Right kidney (tissue), 1 donor: ENCODE measurements at regions not wholly inside any gene's neighbourhood (a gene's known extent, or its start where the extent isn't known, plus 50 kb on each side); places are given as distances from the start of the nearest gene placed in this dataset.

Experiments used
- DNase-seq: peaks from one replicate; pipeline ENCODE4 v3.0.0-alpha.2; 2016

DNA sequence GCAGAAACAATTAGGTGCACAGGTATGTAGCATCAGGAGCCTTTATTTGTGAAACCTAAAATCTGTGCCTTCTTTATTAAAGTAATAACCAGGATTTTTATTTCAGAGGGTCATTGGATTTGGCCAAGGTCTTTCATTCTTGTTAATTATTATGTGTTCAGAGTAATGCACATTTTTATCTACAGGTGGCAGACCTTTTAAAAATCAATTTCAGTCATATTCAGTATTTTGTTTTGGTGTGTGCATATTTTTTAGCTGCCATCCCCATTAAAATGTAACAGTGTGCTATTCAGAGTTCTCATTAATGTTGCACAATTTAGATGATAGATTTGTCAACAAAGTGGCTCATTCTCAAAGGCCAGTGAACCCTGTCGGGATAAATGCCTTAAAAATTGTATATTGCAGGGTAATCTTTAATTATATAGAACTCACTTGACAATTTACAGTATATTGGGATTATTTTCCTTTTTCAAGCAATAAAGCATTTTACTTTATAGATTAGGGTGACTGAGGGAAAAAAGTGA, 319.3 kb upstream of the SOX5 start:
- no peak for DNase-seq

DNA sequence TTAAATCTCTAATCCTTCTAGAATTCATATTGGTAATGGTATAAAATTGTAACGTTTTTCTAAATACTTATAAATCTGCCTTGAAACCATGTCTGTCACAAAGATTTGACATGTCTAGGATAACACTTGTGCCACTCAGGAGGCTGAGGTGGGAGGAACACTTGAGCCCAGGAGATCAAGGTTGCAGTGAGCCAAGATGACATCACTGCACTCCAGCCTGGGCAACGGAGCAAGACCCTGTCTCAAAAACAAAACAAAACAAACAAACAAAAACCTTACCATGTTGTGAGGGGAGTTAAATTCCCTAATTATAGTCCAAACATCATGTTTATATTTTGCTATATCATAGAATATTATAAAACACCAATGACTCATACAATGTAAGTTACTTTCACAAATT, 317.5 kb upstream of the SOX5 start:
- no peak for DNase-seq

DNA sequence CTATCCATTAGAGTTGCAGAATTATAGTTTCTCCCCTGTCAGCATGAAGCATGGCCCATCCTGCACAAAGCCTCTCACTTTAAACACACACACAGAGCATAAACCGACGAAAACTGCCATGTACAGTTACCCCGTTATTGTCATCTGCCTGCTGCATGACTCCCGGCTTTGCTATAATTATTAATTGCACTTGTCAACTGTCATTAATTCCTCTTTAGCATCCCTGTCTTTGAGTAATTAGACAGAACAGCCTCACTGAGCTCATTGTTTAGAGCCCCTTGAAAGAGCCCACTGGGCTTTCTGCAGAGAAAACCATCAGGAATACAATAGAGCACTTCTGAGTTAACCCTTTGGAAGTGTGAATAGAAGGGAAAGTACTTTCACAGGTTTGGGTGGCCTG, 307.2 kb upstream of the SOX5 start:
- no peak for DNase-seq

DNA sequence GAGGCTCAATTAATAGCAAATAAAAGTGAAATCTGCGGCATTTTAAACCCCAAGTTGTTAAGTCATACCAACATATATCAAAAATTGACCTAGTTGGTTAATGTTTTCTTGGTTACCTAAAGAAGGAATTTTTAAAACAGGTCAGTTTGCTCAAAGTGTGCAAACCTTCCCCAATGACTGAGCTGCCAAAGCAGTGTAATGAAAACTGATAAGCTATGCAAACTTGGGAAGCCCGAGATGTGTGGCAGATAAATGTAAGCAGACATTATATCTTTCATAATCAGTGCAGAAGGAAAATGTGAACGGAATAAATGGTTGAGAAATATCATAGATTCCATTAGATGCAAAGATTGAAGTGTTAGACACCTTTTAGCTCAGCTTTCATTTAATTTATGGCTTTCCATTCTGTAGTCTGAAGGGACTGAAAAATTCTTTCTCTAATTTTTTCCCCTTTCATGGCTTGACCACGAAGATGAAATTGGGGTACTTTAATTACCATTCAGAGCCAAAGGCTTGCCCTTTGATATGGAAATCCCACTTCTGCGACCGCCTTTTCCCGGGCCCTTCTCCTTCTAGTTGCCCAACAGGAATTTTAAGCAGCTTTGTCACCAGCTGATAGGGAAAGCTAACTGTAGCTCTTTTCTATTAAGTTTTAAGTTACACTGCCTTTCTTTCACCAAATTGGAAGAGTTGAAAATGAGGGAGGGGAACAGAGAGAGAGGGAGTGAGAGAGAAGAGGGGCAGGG, 306.6 kb upstream of the SOX5 start:
- DNase-seq = no peak

DNA sequence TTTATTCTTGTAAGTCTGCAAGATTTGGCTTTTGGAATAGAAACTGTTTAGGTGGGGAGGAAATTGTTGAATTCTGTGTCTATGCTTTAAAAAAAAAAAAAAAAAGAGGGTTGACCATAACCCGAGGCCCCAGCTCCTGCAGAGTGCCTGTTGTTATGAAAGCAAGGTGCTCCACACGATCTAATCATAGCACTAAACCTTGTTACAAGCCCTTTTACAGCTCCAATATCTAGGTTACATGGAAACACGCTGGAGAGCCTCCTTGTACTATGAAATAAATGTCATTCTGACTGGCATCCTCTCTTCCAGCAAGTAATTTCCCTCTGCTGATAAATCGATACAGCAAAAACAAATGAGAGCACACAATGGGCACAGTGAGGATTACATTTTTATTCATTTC, 303.1 kb upstream of the SOX5 start:
- DNase-seq = no peak

DNA sequence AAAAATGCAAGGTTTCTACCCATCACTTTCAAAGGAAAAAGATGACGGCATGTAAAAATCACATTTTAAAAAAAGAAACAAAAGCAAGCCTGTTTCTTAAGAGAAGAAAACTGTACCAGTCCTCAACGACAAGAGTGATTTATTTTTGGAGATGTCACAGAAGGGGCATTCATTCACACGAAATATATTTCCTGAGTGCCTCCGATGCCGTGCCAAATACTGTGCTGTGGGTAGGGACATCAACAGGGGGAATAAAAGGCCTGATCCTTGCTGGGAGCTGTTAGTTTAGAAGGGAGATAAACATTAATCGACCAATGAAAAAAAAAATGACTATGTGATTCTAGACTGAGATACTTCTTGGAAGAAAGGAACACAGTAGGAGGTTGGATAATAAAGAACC, 297.5 kb upstream of the SOX5 start:
- no peak for DNase-seq

DNA sequence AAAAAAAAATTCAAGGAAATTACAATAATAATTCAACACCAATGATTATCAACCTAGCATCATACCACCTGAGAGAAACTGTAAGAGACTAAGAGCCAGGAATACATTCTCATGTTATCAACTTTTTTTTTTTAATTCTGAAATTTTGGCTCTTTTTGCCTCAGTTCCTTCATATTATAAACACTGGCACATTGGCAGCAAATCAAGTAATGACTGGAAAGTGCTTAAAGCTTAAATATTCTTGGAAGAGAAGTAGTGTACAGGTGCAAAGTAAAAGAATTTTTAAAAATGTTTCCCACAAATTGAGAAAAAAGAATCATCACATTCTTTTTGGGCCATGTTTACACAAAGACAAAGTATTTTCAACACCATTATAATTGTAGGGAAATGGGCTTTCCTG, 296.9 kb upstream of the SOX5 start:
- DNase-seq = no peak

DNA sequence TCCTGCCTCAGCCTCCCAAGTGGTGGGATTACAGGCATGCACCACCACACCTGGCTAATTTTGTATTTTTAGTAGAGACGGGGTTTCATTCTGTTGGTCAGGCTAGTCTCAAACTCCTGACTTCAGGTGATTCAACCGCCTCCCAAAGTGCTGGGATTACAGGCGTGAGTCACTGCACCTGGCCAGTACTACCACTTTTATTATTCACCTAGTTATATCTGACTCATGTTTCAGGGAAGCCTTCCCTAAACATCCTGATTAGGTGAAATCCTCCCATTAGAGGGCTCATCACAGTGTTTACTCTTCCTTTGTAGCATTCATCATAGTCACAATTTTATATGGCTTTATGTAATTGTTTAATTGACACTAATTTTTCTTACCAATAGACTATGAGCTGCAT, 295.3 kb upstream of the SOX5 start:
- no peak for DNase-seq

DNA sequence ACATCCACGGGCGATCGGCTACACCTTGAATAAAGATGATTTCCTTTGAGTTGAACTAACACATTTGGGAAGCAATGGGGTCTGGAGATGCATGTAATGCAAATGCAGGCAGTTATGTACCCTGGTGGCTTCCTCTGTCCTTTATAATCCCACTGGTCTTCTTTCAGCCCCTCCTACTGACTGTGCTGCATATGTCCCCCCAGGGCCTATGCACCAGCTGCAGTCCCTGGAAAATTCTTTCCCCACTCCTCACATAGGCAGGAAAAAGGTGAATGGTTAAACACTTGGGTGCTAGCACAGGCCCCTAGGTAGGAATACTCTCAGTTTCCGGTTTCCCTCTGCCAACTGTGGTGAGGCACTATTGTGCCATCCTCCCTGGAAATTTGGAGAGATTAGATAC, 294.8 kb upstream of the SOX5 start:
- no peak for DNase-seq

DNA sequence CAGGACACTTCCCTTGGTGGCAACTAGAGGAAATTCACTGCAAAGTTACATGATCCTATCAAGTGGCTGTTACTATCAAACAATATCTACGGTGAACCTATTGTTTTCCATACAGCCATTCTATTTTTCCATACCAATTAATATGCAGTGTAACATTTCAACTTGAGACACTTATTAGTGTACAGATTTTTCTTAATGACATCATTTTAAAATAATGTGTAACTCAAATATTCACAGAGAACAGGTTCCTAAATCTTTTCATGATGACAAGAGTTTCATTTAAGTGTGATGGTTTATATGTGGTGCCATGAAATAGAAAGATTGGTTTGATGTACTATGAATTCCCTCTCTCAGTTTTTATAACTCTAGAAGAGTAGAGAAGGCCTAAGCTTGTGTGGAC, 291.2 kb upstream of the SOX5 start:
- no peak for DNase-seq

DNA sequence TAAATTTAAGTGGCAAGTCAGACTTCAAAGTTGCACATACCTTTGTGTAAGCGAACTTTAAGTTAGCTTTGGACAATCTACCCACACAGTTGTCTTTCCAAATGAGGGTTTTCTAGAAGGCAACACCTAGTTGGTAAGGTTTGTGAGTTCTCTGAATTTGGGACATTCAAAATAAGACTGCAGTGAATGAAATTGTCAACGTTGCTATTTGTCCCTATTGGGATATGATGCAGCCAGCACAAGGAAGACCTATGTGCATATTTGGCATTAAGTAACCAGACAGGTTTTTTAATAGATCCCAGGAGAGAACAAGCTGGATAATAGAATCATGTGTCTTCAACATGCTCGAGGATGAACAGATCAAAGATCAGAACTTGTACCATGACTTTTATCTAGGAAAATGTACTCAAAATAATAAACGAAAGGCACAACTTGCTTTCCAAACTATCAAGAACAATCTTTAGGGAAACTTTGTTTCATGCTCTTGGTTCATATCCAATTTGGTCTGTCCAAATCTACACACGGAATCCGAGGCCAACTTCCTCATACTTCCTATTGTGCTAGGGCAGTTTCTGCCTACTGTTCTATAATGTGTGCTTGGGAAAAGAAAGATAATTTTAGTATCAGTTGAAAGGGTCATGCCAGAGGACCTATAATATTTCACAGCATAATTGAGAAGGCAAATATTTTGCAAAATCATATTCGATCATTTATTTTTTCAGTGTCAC, 284.2 kb upstream of the SOX5 start:
- DNase-seq = no peak

DNA sequence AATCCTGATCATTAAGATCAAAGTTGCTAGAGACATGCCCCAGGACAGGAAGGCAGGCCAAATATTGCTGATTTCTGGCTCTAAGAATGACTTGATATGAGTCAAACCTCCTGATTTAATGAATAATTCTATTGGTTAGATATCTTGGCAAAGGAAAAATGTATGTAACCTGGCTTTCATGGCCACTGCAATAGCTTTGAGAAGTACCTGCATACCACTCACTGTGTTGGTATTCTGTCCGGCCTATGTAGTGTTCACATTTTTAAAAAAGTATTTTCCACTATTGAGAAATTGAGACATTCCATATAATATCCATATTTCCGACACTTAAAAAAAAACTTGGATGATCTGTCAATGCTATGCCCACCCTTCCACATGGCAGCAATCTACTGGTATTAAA, 283.1 kb upstream of the SOX5 start:
- no peak for DNase-seq

DNA sequence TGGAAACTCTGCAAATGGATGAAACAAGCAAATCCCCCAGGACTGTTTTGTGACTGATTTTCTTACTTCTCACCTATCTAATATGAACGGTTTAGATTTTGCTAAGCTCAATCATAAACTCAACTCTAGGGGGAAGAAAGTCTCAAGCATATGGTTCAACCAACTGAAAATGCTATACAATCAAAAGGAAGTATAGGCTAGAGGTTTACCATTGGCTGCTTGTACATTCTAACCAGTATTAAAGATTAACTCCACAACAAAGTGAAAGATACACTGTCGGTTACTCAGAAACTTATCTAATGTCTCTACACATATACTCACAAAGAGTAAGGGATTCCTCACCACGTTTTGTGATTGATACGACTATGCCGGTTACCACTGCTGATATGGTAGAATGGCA, 281.8 kb upstream of the SOX5 start:
- no peak for DNase-seq

DNA sequence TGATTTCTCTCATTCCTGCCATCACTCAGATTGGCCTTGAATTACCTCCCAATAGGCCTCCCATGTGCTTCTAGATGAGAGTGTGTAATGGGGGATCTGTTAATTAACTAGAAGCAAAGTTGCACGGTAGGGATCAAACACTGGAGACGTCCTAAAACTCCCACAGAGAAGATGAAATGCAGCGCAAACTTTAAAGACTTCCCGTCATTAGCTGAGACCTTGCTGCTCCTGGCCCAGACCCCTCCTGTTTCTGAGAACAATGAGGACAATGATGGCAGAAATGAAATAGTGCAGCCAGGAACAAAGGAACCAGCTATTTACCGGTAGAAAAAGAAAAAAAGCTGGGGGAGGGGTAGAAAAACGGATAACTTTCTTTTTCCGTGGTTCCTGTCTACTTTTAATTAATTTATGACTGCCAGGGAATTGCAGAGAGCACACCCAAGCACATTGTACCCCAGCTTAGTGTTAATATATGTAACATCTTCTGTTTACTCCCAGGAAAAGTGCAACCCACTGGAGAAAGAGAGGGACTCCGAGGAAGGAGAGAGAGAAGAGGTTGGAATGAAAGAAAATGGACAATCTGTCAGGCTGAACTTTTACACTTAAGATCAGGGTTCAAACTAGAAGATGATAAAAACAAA, 280.7 kb upstream of the SOX5 start:
- peak; percentile 16 for DNase-seq

DNA sequence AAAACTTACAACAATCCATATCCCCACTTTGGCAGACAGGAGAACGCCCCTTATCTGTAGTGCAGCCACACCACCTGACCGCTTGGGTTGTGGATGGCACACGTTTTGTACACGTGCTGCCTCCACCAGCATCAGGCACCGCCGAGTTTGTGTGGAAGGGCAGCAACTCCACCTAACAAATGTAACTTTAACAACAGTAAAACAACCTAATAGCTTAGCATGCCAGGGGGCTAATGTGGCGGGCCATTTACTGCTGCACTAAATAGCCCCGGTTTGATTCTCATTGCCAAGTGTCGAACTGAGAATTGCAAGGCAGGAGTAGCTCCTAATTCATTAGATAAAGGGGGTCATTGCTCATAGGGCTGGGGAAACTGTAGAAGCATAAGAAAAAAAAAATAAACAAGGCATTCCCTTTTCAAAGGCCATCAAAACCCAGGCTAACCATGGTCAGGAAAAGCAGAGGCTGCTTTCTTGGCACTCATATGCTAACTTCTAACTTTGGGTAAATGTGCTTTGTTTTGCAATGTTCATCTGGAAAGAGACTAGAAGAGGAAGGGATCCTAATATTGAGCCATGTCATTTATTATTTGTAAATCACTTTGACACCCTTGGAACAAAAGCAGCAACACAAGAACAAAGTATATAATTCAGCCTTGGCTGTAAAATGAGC, 279.7 kb upstream of the SOX5 start:
- no peak for DNase-seq

DNA sequence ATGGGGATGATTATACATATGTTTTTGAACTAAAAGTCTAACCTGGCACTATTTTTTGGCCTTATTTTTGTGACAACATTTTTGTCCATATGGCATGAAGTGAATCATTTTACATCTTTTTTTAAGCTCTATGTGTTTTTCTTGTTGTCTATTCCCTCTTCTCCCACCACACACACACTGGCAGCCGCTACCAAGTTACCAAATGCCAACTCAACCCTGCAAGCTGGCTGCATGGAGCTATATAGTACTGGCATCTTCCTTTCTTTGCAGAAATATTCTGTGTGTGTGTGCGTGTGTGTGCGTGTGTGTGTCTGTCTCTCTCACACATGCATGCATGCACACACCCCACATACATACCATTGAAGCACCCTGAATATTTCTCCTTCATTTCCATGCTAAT, 278.9 kb upstream of the SOX5 start:
- no peak for DNase-seq

DNA sequence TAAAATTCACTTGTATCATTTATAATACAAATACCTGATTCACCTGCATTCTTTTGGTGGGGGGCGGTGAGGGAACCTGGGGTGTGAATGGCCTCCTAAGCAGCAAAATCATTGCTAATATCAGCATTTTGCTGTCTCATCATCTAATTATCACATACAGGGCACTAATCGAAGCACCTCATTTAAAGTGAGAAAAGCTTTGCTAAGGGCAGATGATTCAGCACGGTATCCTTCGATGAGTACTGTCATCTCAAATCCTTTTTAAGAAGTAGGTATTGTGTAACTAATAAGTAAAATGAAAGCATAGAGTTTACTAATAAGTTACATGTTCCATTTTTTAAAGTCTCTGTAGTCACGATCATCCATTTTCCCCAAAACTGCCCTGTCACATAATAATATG, 278.1 kb upstream of the SOX5 start:
- no peak for DNase-seq

DNA sequence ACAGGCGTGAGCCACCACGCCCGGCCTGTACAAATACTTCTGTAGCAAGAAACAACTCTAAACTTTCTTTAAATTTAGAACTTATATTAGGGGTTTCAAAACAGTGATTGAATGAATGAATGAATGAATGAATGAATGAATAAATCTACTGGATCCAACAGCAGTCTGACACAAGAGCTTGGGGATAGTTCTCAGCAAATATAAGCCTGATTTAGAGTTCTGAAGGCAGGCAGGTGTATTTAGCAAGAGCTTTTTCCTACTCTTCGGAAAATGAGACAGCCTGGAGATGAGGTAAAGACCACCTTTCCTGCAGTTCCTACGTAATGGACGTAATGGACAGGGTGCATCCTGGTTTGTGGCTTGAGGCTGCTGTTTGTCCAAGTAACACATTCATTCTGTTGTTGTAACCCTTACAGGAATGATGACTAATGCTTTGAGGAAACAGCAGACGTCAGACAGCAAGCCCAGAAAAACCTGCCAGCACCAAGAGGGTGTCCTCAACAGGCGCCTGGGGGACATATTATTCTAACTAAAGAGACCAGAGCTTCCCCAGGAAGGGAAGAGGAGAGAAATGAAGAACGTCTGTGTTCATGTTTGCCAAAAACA, 277.4 kb upstream of the SOX5 start:
- no peak for DNase-seq

DNA sequence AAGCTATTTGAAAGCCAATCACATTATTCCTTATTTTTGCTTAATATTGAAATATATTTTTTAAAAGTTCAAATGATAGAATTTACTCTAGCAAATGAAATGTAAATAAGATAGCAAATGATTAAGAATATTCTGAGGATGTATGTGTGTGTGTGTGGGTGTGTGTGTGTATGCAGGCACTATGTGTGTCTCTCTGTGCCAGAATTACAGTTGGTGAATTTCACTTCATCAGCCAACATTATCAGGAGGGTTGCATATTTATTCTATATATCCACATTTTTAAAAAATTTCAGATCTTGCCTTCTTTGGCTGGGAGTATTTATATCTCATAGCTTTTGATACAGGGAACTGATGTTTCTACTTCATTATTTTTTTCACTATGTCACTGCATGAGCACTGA, 274.9 kb upstream of the SOX5 start:
- DNase-seq = no peak

DNA sequence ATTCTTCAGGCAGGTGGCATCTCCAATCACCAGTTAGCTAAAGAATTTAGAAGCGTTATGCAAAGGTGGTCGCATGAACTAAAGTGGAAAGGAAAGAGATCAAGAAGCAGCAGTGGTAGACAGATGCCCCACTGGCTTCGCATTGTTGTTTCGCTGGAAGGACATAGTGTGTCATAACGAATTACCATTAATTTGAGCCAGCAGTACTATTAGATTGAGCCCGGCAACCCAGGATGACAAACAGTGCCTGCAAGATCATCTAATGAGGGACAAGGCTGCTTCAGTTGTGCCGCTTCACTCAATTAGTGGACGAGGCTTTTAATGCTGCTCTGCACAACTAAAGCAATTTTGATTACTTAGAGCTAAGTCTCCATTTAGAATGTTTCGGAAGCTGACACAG, 274.5 kb upstream of the SOX5 start:
- DNase-seq = no peak

DNA sequence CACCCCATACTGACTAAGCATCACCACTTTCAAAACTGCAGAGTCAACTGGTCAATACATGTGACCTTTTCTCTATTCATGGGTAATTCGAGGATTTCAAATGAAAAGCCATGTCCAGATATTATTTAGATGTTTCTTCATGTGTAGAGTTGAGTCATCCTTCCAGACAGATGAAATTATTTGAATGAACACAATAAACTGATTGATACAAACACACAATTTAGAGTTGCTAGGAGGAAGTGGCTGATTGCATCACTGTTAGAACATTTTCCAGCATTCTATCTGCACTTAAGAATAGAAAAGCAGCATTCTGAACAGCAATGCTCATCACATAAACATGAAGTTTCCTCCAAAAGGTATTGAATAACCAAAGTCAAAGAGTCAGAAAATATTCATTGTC, 273.5 kb upstream of the SOX5 start:
- DNase-seq = no peak

DNA sequence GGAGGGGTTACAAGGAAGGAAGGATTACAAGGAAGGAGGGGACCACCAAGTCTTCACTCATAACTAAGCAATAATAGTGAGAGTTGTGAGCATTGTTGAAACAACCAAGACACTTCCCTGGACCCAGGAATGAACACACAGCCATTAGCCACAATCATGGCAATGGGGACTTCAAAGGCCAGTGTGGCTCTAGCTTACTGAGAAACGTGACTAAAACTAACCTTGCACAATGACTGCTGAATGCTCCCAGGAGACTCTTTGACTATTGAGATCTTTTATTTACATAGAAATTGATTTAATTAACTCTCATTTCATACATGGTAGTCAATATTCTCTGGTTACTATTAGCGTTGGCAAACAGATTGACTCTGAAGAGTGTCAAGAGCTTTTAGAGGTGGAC, 263.0 kb upstream of the SOX5 start:
- no peak for DNase-seq

DNA sequence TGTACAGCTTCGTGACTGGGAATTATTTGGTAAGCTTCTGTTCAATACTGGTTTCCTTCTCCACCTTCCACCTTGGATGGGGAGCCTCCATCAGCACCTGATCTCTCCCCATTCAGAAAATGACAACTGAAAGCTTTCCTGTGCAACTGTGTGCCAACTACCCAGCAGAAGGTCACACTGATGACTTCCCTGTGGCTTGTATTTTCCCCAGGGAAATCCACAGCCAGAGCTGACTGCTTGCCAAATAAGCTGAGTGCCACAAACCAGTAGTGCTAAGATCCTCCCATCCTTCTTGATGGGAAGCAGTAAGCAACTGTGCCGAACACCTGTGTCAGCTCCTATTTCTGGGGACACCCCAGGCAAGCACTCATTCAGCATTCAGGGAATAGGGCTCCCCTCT, 257.2 kb upstream of the SOX5 start:
- no peak for DNase-seq
